Erythroblast (primary cell): ENCODE measurements at regions not wholly inside any gene's neighbourhood (a gene's known extent, or its start where the extent isn't known, plus 50 kb on each side); places are given as distances from the start of the nearest gene placed in this dataset.

ENCODE experiments used
- GATA1 ChIP-seq: IDR thresholded peaks from 2 replicates; pipeline ENCODE4 v1.6.1; 2011; ENCODE audit warnings: low read depth, mild to moderate bottlenecking, control low read depth, low read length, moderate library complexity
- POLR2A ChIP-seq: IDR thresholded peaks from 2 replicates; pipeline ENCODE4 v1.6.1; 2011; ENCODE audit warnings: mild to moderate bottlenecking, low read length

DNA sequence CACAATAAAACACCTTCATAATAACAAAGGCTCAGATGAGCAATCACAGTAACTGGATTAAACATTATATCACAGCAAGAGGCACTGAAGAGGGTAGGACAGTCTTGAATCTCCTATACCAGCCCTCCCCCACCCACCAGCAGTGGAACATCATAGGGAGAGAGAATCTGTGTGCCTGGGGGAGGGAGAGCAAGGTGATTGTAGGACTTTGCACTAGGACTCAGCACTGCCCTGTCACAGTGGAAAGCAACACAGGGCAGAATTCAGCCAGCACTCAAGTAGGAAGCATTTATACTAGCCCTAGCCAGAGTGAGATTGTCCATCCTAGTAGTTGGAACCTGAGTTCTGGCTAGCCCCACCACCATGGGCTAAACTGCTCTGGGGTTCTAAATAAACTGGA lies 400.2 kb downstream of the HAO1 start:
- no peak for TF ChIP-seq POLR2A
- no peak for TF ChIP-seq GATA1
